GM20000 (cell line): ENCODE measurements at regions not wholly inside any gene's neighbourhood (a gene's known extent, or its start where the extent isn't known, plus 50 kb on each side); places are given as distances from the start of the nearest gene placed in this dataset.
A peak's percentile ranks its signal among the peaks of the same experiment; 100 is the strongest.

Experiments used
- DNase-seq: peaks from one replicate; pipeline ENCODE4 v3.0.0; 2012; ENCODE audit warnings: low spot score
- CTCF ChIP-seq: IDR thresholded peaks from 2 replicates; pipeline ENCODE4 v1.5.1; 2012; ENCODE audit warnings: mild to moderate bottlenecking, control low read depth; ENCODE audit errors: extremely low read depth, missing control alignments

DNA sequence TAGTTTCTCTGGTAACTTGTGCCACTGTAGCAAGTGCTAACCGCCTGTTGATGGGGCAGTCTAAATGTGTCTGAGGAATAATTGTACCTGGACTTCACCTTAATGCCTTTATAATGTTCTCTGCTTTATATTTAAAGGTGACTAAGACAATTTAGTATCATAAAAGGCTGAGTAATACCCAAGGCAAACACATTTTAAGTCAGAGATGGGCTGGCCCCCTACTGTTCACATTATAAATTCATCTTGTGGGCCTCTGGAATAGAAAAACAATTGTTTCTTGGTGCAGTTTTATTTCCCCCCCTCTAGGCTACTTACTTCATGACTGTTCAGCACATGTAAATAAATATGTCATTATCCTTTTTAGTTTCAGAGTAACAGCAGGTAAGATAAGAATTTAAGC, 559.3 kb upstream of the PIK3C3 start:
- DNase-seq = no peak
- no peak for TF ChIP-seq CTCF

DNA sequence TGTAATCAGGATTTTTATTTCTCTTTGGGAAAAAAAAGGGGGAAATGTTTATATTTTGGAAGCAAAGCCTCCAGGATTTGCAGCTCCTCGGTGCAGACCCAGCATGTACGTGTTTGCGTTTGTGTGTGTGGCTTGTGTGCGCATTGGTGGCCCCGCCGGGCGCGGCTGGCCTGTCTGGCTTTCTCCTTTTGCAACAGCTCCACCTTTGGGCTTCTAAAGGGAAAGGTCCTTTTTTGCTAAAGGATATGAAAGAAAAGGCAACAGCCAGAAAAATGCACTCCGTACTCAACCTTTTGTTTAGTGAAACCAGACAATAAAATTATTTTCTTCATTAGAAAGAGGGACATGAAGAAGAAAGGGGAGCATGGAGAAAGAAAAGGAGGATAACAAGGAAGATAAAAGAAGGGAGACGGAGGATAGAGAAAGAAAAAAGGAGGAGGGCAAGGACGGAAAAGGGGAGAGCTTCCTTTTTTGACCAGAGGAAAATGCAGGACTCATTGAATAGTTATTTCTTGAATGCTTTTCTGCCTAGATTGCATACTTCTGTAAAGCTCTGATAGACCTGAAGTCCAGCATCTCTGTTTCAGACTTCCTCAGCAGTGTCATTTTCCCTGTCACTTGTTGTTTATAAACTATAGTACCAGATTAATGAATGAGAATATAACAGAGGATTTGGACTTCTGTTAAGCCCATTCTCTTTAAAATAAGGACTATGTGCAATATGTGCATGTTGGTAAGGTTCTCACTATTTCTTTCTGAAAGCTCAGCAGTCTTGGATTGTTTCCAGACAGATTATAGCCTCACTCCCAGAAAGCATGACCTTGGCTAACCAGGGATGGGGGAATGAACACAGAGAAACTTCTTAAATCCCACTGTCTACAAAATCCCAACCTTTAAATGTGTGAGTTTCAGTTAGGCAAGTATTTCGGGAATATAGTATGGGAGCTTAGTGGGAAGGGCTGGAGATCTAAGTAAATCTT, 563.1 kb upstream of the PIK3C3 start:
- peak; percentile 34 for TF ChIP-seq CTCF
- peak; percentile 14 for DNase-seq

DNA sequence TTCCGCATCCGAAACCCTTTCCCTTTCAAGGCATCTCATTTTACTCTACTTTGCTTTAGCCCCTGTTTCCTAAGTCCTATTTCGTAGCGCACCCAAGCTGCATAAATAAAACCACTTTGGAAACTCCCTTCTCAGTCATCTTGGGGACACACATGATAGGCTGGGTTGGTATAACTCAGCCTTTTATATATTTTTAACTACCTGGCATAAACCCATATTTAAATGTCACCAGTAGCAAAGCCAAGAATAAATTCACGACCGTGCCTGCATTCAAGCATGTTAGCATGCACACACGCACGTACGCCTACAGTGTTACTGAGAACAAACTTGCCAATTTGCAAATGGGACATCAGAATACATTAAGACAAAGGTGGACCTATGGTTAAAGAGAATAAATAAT, 564.7 kb upstream of the PIK3C3 start:
- no peak for DNase-seq
- no peak for TF ChIP-seq CTCF

DNA sequence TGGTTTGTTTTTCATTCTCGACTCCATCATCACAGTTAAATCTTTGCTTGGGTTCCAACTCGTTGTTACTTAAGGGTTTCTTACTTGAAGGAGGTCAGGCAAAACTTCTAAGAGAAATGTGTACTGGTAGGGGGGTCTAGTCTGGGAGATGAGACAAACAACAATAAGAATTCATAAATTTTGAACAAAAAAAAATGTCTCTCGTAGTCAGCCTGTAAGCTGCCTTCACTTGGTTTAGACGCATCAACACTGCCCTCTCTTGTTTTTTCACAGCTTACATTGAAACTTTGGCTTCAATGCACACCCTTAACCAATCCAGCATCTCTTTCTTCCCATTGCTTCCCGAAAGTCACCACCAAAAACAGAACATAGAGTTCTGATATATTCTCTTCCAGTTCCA, 576.4 kb upstream of the PIK3C3 start:
- no peak for TF ChIP-seq CTCF
- no peak for DNase-seq

GRCh38 chr18:41373612-41374011, 581.4 kb upstream of the PIK3C3 start:
- TF ChIP-seq CTCF = no peak
- DNase-seq = no peak

DNA sequence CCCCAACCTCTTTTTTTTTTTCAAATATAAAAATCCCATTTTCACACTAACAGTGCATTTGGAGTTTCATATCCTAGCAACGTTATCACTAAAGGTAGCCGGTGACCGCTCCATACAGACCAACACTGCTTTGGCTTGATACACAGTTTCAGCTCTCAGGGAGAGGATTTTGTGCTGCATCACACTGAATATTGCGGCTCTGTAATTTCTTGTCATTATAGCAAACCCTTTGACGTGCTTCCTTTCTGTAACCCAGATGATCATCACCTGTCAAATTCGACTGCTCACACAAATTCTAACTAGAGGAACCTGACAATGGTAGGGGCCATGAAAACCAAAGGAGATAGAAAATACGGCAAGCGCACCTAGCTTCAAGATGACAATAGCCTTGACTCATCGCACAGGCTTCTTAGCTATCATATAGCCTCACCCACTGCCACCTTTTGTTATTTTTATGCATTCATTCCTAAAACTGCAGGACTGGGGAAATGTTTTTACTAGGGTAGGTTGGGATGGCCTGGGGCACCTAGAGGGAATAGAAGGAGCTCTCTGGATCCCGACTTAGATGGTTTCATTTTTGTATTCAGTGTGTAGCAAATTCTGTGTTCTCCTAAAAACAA, 582.9 kb upstream of the PIK3C3 start:
- no peak for TF ChIP-seq CTCF
- no peak for DNase-seq
